DND-41 (cell line): ENCODE measurements at regions not wholly inside any gene's neighbourhood (a gene's known extent, or its start where the extent isn't known, plus 50 kb on each side); places are given as distances from the start of the nearest gene placed in this dataset.

Experiments
- CTCF ChIP-seq: IDR thresholded peaks from 2 replicates; pipeline ENCODE4 v1.5.1; 2012; ENCODE audit warnings: borderline replicate concordance, low read length, moderate library complexity, mild to moderate bottlenecking; ENCODE audit not compliant: poor library complexity, severe bottlenecking; ENCODE audit errors: extremely low read depth
- EZH2 ChIP-seq: IDR thresholded peaks from 3 replicates; pipeline ENCODE4 v1.6.1; 2012; ENCODE audit warnings: borderline replicate concordance, low read depth, mild to moderate bottlenecking, moderate library complexity, low read length, inconsistent platforms; ENCODE audit not compliant: severe bottlenecking

GRCh38 chr6:155959898-155960495 lies 504.4 kb upstream of the NOX3 start:
- TF ChIP-seq CTCF (no peak), EZH2 (no peak)
